Activated CD8-positive, alpha-beta T cell treated with anti-CD3 and anti-CD28 coated beads for 36 hours (primary cell): ENCODE measurements at regions not wholly inside any gene's neighbourhood (a gene's known extent, or its start where the extent isn't known, plus 50 kb on each side); places are given as distances from the start of the nearest gene placed in this dataset.

Experiments used
- ATAC-seq: fragments of 200-7000 bp; cut with Tn5 transposase; one replicate; pipeline ENCODE4 v1.10.0; 2021; ENCODE audit warnings: mild to moderate bottlenecking, moderate library complexity
- CTCF ChIA-PET: fragments of 350-600 bp; sonication (Branson Sonifier 250); formaldehyde crosslinking; loops from one replicate; lab custom pipeline; 2021; ENCODE audit warnings: antibody characterized with exemption; lab: Charles Lee
- POLR2A ChIA-PET: fragments of 350-600 bp; sonication (Branson Sonifier 250); formaldehyde crosslinking; loops from one replicate; lab custom pipeline; 2021; ENCODE audit warnings: antibody characterized with exemption; lab: Charles Lee
- DNase-seq: peaks from one replicate; pipeline ENCODE4 v3.0.0-alpha.2; 2020
- H3K27ac Mint-ChIP-seq: one replicate; pipeline ENCODE4 v1.8.0; 2021; ENCODE audit warnings: mild to moderate bottlenecking, mixed read lengths
- H3K27me3 Mint-ChIP-seq: one replicate; pipeline ENCODE4 v1.8.0; 2021; ENCODE audit warnings: mixed read lengths
- H3K36me3 Mint-ChIP-seq: one replicate; pipeline ENCODE4 v1.8.0; 2021; ENCODE audit warnings: low read depth, mixed read lengths
- H3K4me1 Mint-ChIP-seq: one replicate; pipeline ENCODE4 v1.8.0; 2021; ENCODE audit warnings: low read depth, mixed read lengths
- H3K4me3 Mint-ChIP-seq: one replicate; pipeline ENCODE4 v1.8.0; 2021; ENCODE audit warnings: mild to moderate bottlenecking, moderate library complexity, mixed read lengths
- H3K9me3 Mint-ChIP-seq: one replicate; pipeline ENCODE4 v1.8.0; 2021; ENCODE audit warnings: mixed read lengths
- intact Hi-C: fragments of 100-400 bp; cut with micrococcal nuclease; formaldehyde crosslinking; loops from one replicate; pipeline ENCODE4 v1.10.0; 2022
- TF ChIP-seq, protein P1 (sequence below): fragments of 200-600 bp; IDR thresholded peaks from one replicate; pipeline ENCODE4 v1.8.0; 2022; ENCODE audit warnings: antibody characterized with exemption, mild to moderate bottlenecking

DNA sequence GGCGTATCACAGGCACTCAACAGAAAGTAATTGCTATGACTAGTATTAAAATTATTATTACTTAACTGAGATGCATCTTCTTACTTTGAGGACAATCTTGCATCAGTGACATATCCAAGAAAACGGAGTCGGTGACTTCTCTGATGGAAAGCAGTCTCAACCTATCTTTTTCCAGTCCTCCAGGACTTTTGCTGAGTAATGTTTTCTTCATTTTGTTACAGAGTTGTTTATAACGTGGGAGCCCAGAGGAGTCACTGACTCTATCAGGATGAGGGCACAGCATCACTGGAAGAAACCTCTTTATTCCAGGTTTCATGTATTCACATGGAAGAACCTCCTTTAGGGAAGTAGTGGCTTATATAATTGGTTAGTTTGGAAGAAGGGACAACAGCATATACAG lies 51.5 kb upstream of the MELK start:
- TF ChIP-seq, protein P1, sequence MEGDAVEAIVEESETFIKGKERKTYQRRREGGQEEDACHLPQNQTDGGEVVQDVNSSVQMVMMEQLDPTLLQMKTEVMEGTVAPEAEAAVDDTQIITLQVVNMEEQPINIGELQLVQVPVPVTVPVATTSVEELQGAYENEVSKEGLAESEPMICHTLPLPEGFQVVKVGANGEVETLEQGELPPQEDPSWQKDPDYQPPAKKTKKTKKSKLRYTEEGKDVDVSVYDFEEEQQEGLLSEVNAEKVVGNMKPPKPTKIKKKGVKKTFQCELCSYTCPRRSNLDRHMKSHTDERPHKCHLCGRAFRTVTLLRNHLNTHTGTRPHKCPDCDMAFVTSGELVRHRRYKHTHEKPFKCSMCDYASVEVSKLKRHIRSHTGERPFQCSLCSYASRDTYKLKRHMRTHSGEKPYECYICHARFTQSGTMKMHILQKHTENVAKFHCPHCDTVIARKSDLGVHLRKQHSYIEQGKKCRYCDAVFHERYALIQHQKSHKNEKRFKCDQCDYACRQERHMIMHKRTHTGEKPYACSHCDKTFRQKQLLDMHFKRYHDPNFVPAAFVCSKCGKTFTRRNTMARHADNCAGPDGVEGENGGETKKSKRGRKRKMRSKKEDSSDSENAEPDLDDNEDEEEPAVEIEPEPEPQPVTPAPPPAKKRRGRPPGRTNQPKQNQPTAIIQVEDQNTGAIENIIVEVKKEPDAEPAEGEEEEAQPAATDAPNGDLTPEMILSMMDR = no peak
- no peaks in the 10 kb centered on the region for H3K27me3 Mint-ChIP-seq
- H3K36me3 Mint-ChIP-seq = no peaks in the 10 kb centered on the region
- ChIA-PET CTCF (interaction anchor here (0.5 to 2.2 kb wide), 2 partner anchors 59 to 114 kb away, joined by 3 to 7 read pairs; no protein-coding TSS in a partner anchor), POLR2A (no interaction called here)
- H3K27ac Mint-ChIP-seq = no peak overlapping the region
- H3K4me3 Mint-ChIP-seq = no peak overlapping the region
- H3K9me3 Mint-ChIP-seq = no peaks in the 10 kb centered on the region
- intact Hi-C loops = no loop called here
- ATAC-seq (no peak), DNase-seq (no peak)
- H3K4me1 Mint-ChIP-seq = no peaks in the 10 kb centered on the region

DNA sequence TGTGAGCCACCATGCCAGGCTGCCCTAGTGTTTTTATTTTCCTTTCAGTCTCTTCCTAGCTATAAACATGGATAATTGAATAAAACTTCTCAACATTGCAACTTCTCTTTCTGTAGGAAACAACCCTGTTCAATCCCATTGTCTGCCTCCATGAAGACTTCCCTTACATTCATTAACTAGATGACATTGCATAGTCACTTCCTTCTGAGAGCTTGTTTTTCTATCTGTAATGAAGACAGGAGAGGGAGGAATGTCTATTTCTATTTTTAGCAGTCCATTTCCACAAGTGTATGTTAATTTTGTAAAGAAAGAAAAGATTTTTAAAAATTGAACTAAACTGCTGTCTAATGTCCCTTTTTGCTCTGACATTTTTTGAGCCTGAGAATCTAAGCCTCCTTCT lies 55.6 kb upstream of the MELK start:
- ATAC-seq (no peak), DNase-seq (no peak)
- no peaks in the 10 kb centered on the region for H3K9me3 Mint-ChIP-seq
- POLR2A ChIA-PET = interaction anchor here (1.0 kb wide), 1 partner anchor 13 kb away, joined by 3 read pairs; no protein-coding TSS in a partner anchor
- H3K27me3 Mint-ChIP-seq = no peaks in the 10 kb centered on the region
- no peak overlapping the region for H3K27ac Mint-ChIP-seq
- TF ChIP-seq, protein P1 = no peak
- no peak overlapping the region for H3K4me3 Mint-ChIP-seq
- no peaks in the 10 kb centered on the region for H3K36me3 Mint-ChIP-seq
- H3K4me1 Mint-ChIP-seq = no peaks in the 10 kb centered on the region
- intact Hi-C loops = no loop called here
- CTCF ChIA-PET = interaction anchor here (1.0 to 3.5 kb wide), 3 partner anchors 39 to 114 kb away, joined by 3 to 10 read pairs (median 7); no protein-coding TSS in a partner anchor

DNA sequence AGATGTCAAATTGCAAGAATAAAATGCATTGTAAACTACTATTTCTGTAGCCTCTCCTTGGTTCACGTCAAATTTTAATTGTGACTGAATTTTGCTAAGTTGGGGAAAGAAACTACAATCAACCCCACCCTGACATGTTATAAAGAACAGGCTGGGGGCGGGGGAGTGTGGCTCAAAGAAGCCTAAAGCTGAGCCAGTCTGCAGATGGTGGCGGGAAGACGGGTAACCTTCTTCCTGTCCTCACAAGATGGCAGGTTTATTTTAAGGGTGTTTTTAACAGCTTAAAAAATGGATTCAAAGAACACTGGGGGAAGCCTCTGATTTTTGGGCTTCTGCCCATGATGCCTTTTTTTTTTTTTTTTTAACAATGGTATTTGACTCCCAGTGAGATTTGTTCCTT lies 68.5 kb upstream of the MELK start:
- intact Hi-C loops = no loop called here
- H3K27me3 Mint-ChIP-seq = no peaks in the 10 kb centered on the region
- ChIA-PET POLR2A (interaction anchor here (0.8 to 1.7 kb wide), 5 partner anchors 11 to 36 kb away, joined by 3 to 6 read pairs (median 3); no protein-coding TSS in a partner anchor), CTCF (interaction anchor here (0.7 to 1.6 kb wide), 4 partner anchors 47 to 96 kb away, joined by 3 to 7 read pairs (median 4); no protein-coding TSS in a partner anchor)
- DNase-seq (peak; percentile 48), ATAC-seq (peak; percentile 73)
- no peaks in the 10 kb centered on the region for H3K9me3 Mint-ChIP-seq
- peak overlapping the region; percentile 73 for H3K27ac Mint-ChIP-seq
- TF ChIP-seq, protein P1 = no peak
- no peaks in the 10 kb centered on the region for H3K36me3 Mint-ChIP-seq
- peaks cover 15% of the 10 kb centered on the region for H3K4me1 Mint-ChIP-seq
- no peak overlapping the region for H3K4me3 Mint-ChIP-seq

DNA sequence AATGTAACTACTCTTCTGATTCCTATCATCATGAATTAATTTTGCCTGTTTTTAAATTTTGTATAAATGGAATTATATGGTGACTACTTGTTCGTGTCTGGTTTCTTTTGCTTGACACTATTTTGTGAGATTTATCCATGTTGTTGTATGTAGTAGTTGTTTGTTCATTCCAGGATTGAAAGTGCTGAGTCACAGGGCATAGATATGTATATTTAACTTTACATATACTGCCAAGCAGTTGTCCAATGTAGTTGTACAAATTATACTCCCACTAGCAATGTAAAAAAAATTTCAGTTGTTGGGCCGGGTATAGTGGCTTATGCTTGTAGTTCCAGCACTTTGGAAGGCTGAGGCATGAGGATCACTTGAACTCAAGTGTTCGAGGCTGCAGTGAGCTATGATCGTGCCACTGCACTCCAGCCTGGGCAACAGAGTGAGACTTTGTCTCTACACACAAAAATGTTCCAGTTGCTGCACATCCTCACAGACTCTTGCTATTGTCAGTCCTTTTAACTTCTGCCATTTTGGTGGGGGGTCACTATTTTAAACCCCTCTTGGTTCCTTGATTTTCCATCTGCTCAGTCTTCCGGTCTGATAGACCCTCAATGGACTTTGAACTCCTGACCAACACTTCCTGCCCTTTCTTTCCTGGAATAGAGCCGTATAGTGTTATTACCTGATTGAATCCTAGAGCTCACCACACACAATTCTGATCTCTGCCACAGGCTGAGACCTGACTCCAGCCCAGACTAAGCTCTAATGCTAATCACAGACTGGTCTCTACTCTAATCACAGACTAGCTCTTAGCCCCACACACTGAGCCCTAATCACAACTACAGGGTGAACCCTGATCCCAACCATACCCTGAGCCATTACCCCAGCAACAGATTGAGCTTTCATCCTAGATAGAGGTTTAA lies 69.3 kb upstream of the MELK start:
- Mint-ChIP-seq H3K4me3 (no peak overlapping the region), H3K27ac (peak overlapping the region; percentile 73), H3K4me1 (peaks cover 15% of the 10 kb centered on the region), H3K27me3 (no peaks in the 10 kb centered on the region), H3K36me3 (no peaks in the 10 kb centered on the region), H3K9me3 (no peaks in the 10 kb centered on the region)
- intact Hi-C loops = no loop called here
- no peak for DNase-seq
- POLR2A ChIA-PET = interaction anchor here (0.8 to 1.7 kb wide), 5 partner anchors 10 to 36 kb away, joined by 3 to 6 read pairs (median 3); no protein-coding TSS in a partner anchor
- ATAC-seq = no peak
- CTCF ChIA-PET = interaction anchor here (0.7 to 1.9 kb wide), 5 partner anchors 48 to 96 kb away, joined by 3 to 7 read pairs (median 5); no protein-coding TSS in a partner anchor
- TF ChIP-seq, protein P1 = no peak
